ENCODE measurements at regions not wholly inside any gene's neighbourhood (a gene's known extent, or its start where the extent isn't known, plus 50 kb on each side); places are given as distances from the start of the nearest gene placed in this dataset.

DNA sequence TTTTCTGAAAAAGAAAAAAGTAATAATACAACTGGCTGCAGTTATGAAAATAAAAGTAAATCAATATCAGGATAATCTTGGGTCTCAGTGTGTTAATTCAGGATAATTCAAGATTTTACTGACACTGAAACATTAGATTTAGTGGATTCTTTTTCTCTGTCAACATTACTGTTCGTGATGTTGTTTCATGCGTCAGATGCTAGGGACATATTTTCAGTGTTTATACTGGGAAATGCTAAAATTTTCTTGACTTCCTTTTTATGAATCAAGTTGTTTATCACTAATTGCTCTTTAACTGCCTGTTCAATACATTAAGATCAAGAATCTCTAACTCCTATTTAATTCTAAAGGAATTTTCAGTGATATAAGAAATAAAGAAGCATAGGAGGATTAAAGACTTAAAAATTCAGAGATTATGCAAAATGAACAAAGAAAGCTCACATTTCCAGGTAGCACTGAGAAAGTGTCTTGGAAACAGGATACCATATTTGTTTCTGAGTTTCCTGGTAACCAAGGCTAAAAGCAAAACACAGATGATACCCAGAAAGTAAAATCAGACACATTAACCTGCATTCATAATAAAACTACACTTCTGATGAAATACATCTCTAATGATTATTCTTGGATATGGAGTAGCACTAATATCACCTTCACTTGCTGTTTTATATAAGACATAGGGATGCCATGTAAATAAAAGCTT lies 174.0 kb downstream of the ARL4C start:
- H3K9me3 Mint-ChIP-seq: peaks cover 0 to 3% (median 0%) of the 10 kb centered on the region in 7 donors
- Histone ChIP-seq H4K20me1 (ENCODE audit: insufficient read depth, low read length) (no peaks in the 10 kb centered on the region), H3K27me3 (ENCODE audit: control insufficient read depth in 2 of 2, insufficient read depth in 2 of 2, low read length in 2 of 2) (peaks cover 2% of the 10 kb centered on the region in 2 donors), H3K4me3 (replicated peaks in 1 of 3; ENCODE audit: low read depth in 2 of 3, low read length in 3 of 3) (no peak overlapping the region), H3K79me2 (ENCODE audit: insufficient read depth, low read length) (no peaks in the 10 kb centered on the region), H3K9me3 (replicated peaks in 1 of 2; ENCODE audit: control insufficient read depth in 1 of 2, insufficient read depth in 1 of 2, low read length in 2 of 2) (no peaks in the 10 kb centered on the region), H3K4me2 (replicated peaks; ENCODE audit: extremely low read depth, low read length, poor library complexity, severe bottlenecking) (no peak overlapping the region), H2AFZ (ENCODE audit: insufficient read depth, low read depth, low read length, poor library complexity, severe bottlenecking) (no peak overlapping the region), H3K27ac (ENCODE audit: low read depth in 1 of 2, low read length in 2 of 2) (no peak overlapping the region), H3K36me3 (replicated peaks in 1 of 2; ENCODE audit: control insufficient read depth in 1 of 2, insufficient read depth in 2 of 2, low read length in 2 of 2) (no peaks in the 10 kb centered on the region), H3K9ac (ENCODE audit: insufficient read depth, low read length, poor library complexity, severe bottlenecking) (no peak overlapping the region), H3K4me1 (ENCODE audit: control insufficient read depth in 1 of 2, insufficient read depth in 2 of 2, low read length in 2 of 2) (no peaks in the 10 kb centered on the region)
- no peak for DNase-seq
- no peaks in the 10 kb centered on the region for H3K36me3 Mint-ChIP-seq
- WGBS (ENCODE audit: insufficient coverage): no CpG with 5 or more reads among the region's 2 CpGs
- intact Hi-C loops (cut with micrococcal nuclease): no loop called here
- H3K27ac Mint-ChIP-seq: no peak overlapping the region
- H3K27me3 Mint-ChIP-seq (ENCODE audit: low read depth in 3 of 3): peaks cover 3 to 16% (median 5%) of the 10 kb centered on the region in 3 donors
- H3K4me3 Mint-ChIP-seq: no peak overlapping the region
- H3K4me1 Mint-ChIP-seq: no peaks in the 10 kb centered on the region
- TF ChIP-seq, protein P1, sequence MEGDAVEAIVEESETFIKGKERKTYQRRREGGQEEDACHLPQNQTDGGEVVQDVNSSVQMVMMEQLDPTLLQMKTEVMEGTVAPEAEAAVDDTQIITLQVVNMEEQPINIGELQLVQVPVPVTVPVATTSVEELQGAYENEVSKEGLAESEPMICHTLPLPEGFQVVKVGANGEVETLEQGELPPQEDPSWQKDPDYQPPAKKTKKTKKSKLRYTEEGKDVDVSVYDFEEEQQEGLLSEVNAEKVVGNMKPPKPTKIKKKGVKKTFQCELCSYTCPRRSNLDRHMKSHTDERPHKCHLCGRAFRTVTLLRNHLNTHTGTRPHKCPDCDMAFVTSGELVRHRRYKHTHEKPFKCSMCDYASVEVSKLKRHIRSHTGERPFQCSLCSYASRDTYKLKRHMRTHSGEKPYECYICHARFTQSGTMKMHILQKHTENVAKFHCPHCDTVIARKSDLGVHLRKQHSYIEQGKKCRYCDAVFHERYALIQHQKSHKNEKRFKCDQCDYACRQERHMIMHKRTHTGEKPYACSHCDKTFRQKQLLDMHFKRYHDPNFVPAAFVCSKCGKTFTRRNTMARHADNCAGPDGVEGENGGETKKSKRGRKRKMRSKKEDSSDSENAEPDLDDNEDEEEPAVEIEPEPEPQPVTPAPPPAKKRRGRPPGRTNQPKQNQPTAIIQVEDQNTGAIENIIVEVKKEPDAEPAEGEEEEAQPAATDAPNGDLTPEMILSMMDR (IDR thresholded peaks at IDR 0.05): no peak

GRCh38 chr2:234320066-234320465 lies 176.8 kb downstream of the ARL4C start:
- Histone ChIP-seq H3K9me3 (replicated peaks in 1 of 2; ENCODE audit: control insufficient read depth in 1 of 2, insufficient read depth in 1 of 2, low read length in 2 of 2) (no peaks in the 10 kb centered on the region), H3K36me3 (replicated peaks in 1 of 2; ENCODE audit: control insufficient read depth in 1 of 2, insufficient read depth in 2 of 2, low read length in 2 of 2) (no peaks in the 10 kb centered on the region), H3K79me2 (ENCODE audit: insufficient read depth, low read length) (no peaks in the 10 kb centered on the region), H3K4me3 (replicated peaks in 1 of 3; ENCODE audit: low read depth in 2 of 3, low read length in 3 of 3) (no peak overlapping the region), H2AFZ (ENCODE audit: insufficient read depth, low read depth, low read length, poor library complexity, severe bottlenecking) (no peak overlapping the region), H3K9ac (ENCODE audit: insufficient read depth, low read length, poor library complexity, severe bottlenecking) (no peak overlapping the region), H3K27me3 (ENCODE audit: control insufficient read depth in 2 of 2, insufficient read depth in 2 of 2, low read length in 2 of 2) (peaks cover 2% of the 10 kb centered on the region in 2 donors), H4K20me1 (ENCODE audit: insufficient read depth, low read length) (no peaks in the 10 kb centered on the region), H3K27ac (ENCODE audit: low read depth in 1 of 2, low read length in 2 of 2) (no peak overlapping the region), H3K4me2 (replicated peaks; ENCODE audit: extremely low read depth, low read length, poor library complexity, severe bottlenecking) (no peak overlapping the region), H3K4me1 (ENCODE audit: control insufficient read depth in 1 of 2, insufficient read depth in 2 of 2, low read length in 2 of 2) (no peaks in the 10 kb centered on the region)
- 89% methylated on average over 1 of the region's 3 CpGs for WGBS (ENCODE audit: insufficient coverage)
- DNase-seq: no peak
- peaks cover 5 to 15% (median 10%) of the 10 kb centered on the region in 3 donors for H3K27me3 Mint-ChIP-seq (ENCODE audit: low read depth in 3 of 3)
- H3K36me3 Mint-ChIP-seq: no peaks in the 10 kb centered on the region
- H3K4me1 Mint-ChIP-seq: no peaks in the 10 kb centered on the region
- TF ChIP-seq, protein P1 (IDR thresholded peaks at IDR 0.05): no peak
- no peak overlapping the region for H3K27ac Mint-ChIP-seq
- H3K4me3 Mint-ChIP-seq: no peak overlapping the region
- intact Hi-C loops (cut with micrococcal nuclease): no loop called here
- peaks cover 0 to 3% (median 0%) of the 10 kb centered on the region in 7 donors for H3K9me3 Mint-ChIP-seq
